Lung (tissue), 11 donors: ENCODE measurements at regions not wholly inside any gene's neighbourhood (a gene's known extent, or its start where the extent isn't known, plus 50 kb on each side); places are given as distances from the start of the nearest gene placed in this dataset.

Source experiments
- ATAC-seq: fragments of 200-7000 bp; cut with Tn5 transposase; one replicate; pipeline ENCODE4 v1.9.1; 2020; ENCODE audit warnings: moderate number of reproducible peaks; ENCODE audit not compliant: insufficient read depth, low FRiP score
- DNase-seq, 3 donors: peaks; one replicate each; pipeline ENCODE4 v3.0.0-alpha.2; 2013 to 2017
- H3K27ac ChIP-seq, 2 donors: one replicate each; pipeline ENCODE4 v1.5.1; 2013; ENCODE audit warnings: mild to moderate bottlenecking in 2 of 2, moderate library complexity in 2 of 2, control low read depth in 1 of 2, inconsistent platforms in 1 of 2, low read depth in 1 of 2, low read length in 1 of 2
- H3K27me3 ChIP-seq, 3 donors: one replicate each; pipeline ENCODE4 v1.5.1; 2013; ENCODE audit warnings: low read length in 2 of 3; ENCODE audit not compliant: control insufficient read depth in 3 of 3, insufficient read depth in 3 of 3
- H3K36me3 ChIP-seq, 4 donors: one replicate each; pipeline ENCODE4 v1.5.1; 2013; ENCODE audit warnings: low read length in 4 of 4, mild to moderate bottlenecking in 1 of 4, moderate library complexity in 1 of 4; ENCODE audit not compliant: control insufficient read depth in 4 of 4, insufficient read depth in 4 of 4
- H3K4me1 ChIP-seq, 5 donors: one replicate each; pipeline ENCODE4 v1.5.1; 2013; ENCODE audit warnings: low read length in 5 of 5, mild to moderate bottlenecking in 2 of 5, moderate library complexity in 1 of 5; ENCODE audit not compliant: control insufficient read depth in 5 of 5, insufficient read depth in 5 of 5
- H3K4me3 ChIP-seq: one replicate; pipeline ENCODE4 v1.5.1; 2013; ENCODE audit warnings: mild to moderate bottlenecking, control low read depth, moderate library complexity
- H3K9ac ChIP-seq, 2 donors: one replicate each; pipeline ENCODE4 v1.5.1; 2013; ENCODE audit warnings: low read length in 2 of 2, control low read depth in 1 of 2; ENCODE audit not compliant: insufficient read depth in 1 of 2
- H3K9me3 ChIP-seq, 4 donors: one replicate each; pipeline ENCODE4 v1.5.1; 2013; ENCODE audit warnings: low read length in 3 of 4, mild to moderate bottlenecking in 1 of 4, moderate library complexity in 1 of 4; ENCODE audit not compliant: control insufficient read depth in 4 of 4, insufficient read depth in 3 of 4
- CTCF ChIP-seq: IDR thresholded peaks from 2 replicates; pipeline ENCODE4 v1.5.1; 2012; ENCODE audit warnings: mild to moderate bottlenecking; ENCODE audit errors: control extremely low read depth, extremely low read depth
- WGBS, 2 donors: extraction: QIAGEN DNeasy Blood & Tissue Kit; methylation state at CpG; one replicate each; pipeline ENCODE4 v1.1.7; 2013; 5-methylcytosine and 5-hydroxymethylcytosine counted together
- donor health status: control.
- donor health status: control.
- donor health status: Bipolar disorder and iron deficiency.
- donor health status: healthy.
- donor health status: DM: yes; HTN: yes; CAD: no.

GRCh38 chr2:19225931-19226330 is 132.5 kb downstream of the OSR1 start:
- H3K27me3 ChIP-seq, result no peaks in the 10 kb centered on the region
- no peak overlapping the region for H3K4me3 ChIP-seq
- ATAC-seq, result no peak
- TF ChIP-seq CTCF, result no peak
- H3K4me1 ChIP-seq, result peaks cover 0 to 16% (median 0%) of the 10 kb centered on the region in 5 donors
- 96 to 100% methylated on average over 1 of the region's 1 CpG for WGBS, 2 donors
- H3K27ac ChIP-seq, result no peak overlapping the region
- H3K9me3 ChIP-seq, result peaks cover 0 to 2% (median 0%) of the 10 kb centered on the region in 4 donors
- DNase-seq, result no peak
- H3K36me3 ChIP-seq, result no peaks in the 10 kb centered on the region
- H3K9ac ChIP-seq, result no peak overlapping the region

DNA sequence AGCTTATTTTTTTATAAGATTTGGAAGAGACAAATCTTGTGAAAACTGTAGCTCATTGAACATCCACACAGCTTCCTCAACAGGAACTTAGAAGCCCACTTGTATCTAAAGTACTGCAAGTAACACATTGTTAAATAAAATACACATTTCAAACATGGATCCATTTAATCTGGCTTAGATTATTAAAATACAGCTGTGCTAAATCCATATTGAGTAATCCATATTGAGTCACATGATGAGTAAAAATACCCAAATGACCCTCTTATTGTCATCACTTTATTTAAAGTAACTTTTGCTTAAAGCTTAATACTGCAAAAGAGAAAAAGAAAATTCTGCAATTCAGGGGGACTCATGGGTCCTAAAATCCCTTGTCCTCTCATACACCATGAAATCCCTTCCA is 133.3 kb downstream of the OSR1 start:
- Histone ChIP-seq H3K27me3 (no peaks in the 10 kb centered on the region), H3K36me3 (no peaks in the 10 kb centered on the region), H3K4me3 (no peak overlapping the region), H3K4me1 (peaks cover 0 to 16% (median 0%) of the 10 kb centered on the region in 5 donors), H3K27ac (no peak overlapping the region), H3K9ac (no peak overlapping the region), H3K9me3 (peaks cover 0 to 2% (median 0%) of the 10 kb centered on the region in 4 donors)
- no peak for TF ChIP-seq CTCF
- ATAC-seq (no peak), DNase-seq (no peak)

DNA sequence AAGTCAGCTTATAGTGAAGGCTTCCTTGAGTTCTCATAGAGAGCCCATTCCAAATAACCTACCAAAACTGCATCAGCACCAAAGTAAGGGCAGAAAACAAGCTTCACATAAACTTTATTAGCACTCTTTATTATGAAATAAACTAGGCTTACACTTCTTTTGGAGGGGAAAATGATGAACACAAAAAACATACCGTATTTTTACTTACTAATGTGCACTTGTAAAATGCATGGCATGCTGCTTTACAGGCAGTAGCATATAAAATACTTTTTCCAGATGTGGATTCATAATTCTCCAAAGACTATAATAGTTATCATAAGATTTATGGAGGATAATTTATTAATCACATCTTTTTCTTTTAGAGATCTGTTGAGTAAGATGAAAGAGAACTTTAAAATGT is 133.9 kb downstream of the OSR1 start:
- DNase-seq (no peak), ATAC-seq (no peak)
- Histone ChIP-seq H3K9ac (no peak overlapping the region), H3K9me3 (peaks cover 0 to 2% (median 0%) of the 10 kb centered on the region in 4 donors), H3K4me1 (peaks cover 0 to 16% (median 0%) of the 10 kb centered on the region in 5 donors), H3K27me3 (no peaks in the 10 kb centered on the region), H3K36me3 (no peaks in the 10 kb centered on the region), H3K27ac (no peak overlapping the region), H3K4me3 (no peak overlapping the region)
- no peak for TF ChIP-seq CTCF
- WGBS, 2 donors, result 85 to 94% methylated on average over 1 of the region's 1 CpG

DNA sequence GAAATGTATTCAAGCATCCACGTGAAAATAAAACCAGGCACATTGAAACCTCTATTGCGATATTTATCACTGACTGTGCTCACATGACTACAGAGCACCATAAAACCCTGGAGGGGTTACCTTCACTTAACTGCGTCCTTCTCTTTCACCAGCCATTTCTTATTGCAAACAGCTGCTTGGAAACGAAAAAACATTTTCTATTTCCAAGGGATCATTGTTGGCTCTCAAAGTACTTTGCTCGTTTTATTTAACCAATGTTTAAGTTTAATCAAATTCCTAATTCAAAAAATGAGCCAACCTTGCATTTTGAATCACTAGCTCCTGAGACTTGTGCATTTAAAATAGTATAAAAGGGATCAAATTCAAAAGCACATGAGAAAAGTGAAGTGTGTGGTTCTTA is 134.4 kb downstream of the OSR1 start:
- Histone ChIP-seq H3K4me1 (peaks cover 0 to 16% (median 0%) of the 10 kb centered on the region in 5 donors), H3K27me3 (no peaks in the 10 kb centered on the region), H3K36me3 (no peaks in the 10 kb centered on the region), H3K4me3 (no peak overlapping the region), H3K27ac (no peak overlapping the region), H3K9ac (no peak overlapping the region), H3K9me3 (peaks cover 0 to 2% (median 0%) of the 10 kb centered on the region in 4 donors)
- no peak for TF ChIP-seq CTCF
- 86 to 91% methylated on average over 5 of the region's 5 CpGs for WGBS, 2 donors
- ATAC-seq (no peak), DNase-seq (no peak)
